Osteoblast (primary cell): ENCODE measurements at regions not wholly inside any gene's neighbourhood (a gene's known extent, or its start where the extent isn't known, plus 50 kb on each side); places are given as distances from the start of the nearest gene placed in this dataset.
"Not testable (repeated sequence)": the region's sequence is repeated elsewhere in the genome, so short reads cannot be mapped to it uniquely, and the experiment has no call there.

ENCODE experiments used
- DNase-seq: peaks from one replicate; pipeline ENCODE4 v3.0.0; 2011; ENCODE audit warnings: low spot score, mixed read lengths; ENCODE audit not compliant: insufficient read length; ENCODE audit errors: missing footprints
- H2AFZ ChIP-seq: 2 replicates; pipeline ENCODE4 v1.6.0; 2011; ENCODE audit warnings: mild to moderate bottlenecking, low read length
- H3K27ac ChIP-seq: 2 replicates; pipeline ENCODE4 v1.5.1; 2011; ENCODE audit warnings: mild to moderate bottlenecking, low read depth, low read length, moderate library complexity
- H3K27me3 ChIP-seq: 2 replicates; pipeline ENCODE4 v1.6.0; 2012; ENCODE audit warnings: mild to moderate bottlenecking, control low read depth, inconsistent platforms, low read length, moderate library complexity; ENCODE audit not compliant: insufficient read depth
- H3K36me3 ChIP-seq: 2 replicates; pipeline ENCODE4 v1.5.1; 2011; ENCODE audit warnings: mild to moderate bottlenecking, low read length, control low read depth, moderate library complexity; ENCODE audit not compliant: insufficient read depth
- H3K4me1 ChIP-seq: 2 replicates; pipeline ENCODE4 v1.5.1; 2011; ENCODE audit warnings: mild to moderate bottlenecking, low read length, control low read depth, moderate library complexity; ENCODE audit not compliant: insufficient read depth
- H3K4me2 ChIP-seq: 2 replicates; pipeline ENCODE4 v1.6.0; 2011; ENCODE audit warnings: mild to moderate bottlenecking, low read length; ENCODE audit not compliant: insufficient read depth
- H3K4me3 ChIP-seq: fragments of 200-600 bp; sonication (generic); 3 replicates; pipeline ENCODE4 v1.5.1; 2012; ENCODE audit warnings: mild to moderate bottlenecking, low read length, inconsistent platforms; ENCODE audit not compliant: insufficient read depth
- H3K79me2 ChIP-seq: 2 replicates; pipeline ENCODE4 v1.6.0; 2012; ENCODE audit warnings: mild to moderate bottlenecking, low read length, control low read depth, inconsistent platforms; ENCODE audit not compliant: insufficient read depth
- H3K9me3 ChIP-seq: 2 replicates; pipeline ENCODE4 v1.5.1; 2011; ENCODE audit warnings: low read depth, low read length, control low read depth
- H4K20me1 ChIP-seq: 2 replicates; pipeline ENCODE4 v1.6.0; 2012; ENCODE audit warnings: mild to moderate bottlenecking, low read length, control low read depth; ENCODE audit not compliant: insufficient read depth
- TF ChIP-seq, protein P1 (sequence below): IDR thresholded peaks from 2 replicates; pipeline ENCODE4 v1.5.1; 2011; ENCODE audit warnings: mild to moderate bottlenecking, low read depth, low read length, moderate library complexity; ENCODE audit errors: extremely low read depth

DNA sequence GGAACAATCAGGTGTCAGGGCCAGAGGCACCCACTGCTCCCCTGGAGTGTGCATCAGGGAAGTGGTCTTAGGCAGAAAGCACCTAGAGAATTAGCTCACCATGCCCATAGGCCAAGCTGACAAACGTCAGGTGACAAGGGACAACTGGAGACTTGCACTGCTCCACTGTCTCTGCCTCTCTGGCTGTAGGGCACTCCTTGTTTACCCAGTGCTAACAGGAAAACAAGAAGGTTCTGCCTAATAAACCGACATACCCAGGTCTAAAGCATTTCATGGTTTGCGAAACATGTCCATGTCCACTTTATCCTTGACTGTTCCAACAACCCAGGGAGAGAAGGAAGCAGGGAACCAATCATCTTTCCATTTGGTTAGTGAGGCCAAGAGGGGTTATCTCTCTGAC is 92.5 kb upstream of the MAMLD1 start:
- Histone ChIP-seq H3K27me3 (no peaks in the 10 kb centered on the region), H3K79me2 (no peaks in the 10 kb centered on the region), H4K20me1 (no peaks in the 10 kb centered on the region), H3K9me3 (no peaks in the 10 kb centered on the region), H3K27ac (no peak overlapping the region), H3K4me3 (no peak overlapping the region), H3K4me2 (no peak overlapping the region), H3K4me1 (no peaks in the 10 kb centered on the region), H2AFZ (no peak overlapping the region), H3K36me3 (no peaks in the 10 kb centered on the region)
- DNase-seq, result no peak
- TF ChIP-seq, protein P1, sequence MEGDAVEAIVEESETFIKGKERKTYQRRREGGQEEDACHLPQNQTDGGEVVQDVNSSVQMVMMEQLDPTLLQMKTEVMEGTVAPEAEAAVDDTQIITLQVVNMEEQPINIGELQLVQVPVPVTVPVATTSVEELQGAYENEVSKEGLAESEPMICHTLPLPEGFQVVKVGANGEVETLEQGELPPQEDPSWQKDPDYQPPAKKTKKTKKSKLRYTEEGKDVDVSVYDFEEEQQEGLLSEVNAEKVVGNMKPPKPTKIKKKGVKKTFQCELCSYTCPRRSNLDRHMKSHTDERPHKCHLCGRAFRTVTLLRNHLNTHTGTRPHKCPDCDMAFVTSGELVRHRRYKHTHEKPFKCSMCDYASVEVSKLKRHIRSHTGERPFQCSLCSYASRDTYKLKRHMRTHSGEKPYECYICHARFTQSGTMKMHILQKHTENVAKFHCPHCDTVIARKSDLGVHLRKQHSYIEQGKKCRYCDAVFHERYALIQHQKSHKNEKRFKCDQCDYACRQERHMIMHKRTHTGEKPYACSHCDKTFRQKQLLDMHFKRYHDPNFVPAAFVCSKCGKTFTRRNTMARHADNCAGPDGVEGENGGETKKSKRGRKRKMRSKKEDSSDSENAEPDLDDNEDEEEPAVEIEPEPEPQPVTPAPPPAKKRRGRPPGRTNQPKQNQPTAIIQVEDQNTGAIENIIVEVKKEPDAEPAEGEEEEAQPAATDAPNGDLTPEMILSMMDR, result no peak

DNA sequence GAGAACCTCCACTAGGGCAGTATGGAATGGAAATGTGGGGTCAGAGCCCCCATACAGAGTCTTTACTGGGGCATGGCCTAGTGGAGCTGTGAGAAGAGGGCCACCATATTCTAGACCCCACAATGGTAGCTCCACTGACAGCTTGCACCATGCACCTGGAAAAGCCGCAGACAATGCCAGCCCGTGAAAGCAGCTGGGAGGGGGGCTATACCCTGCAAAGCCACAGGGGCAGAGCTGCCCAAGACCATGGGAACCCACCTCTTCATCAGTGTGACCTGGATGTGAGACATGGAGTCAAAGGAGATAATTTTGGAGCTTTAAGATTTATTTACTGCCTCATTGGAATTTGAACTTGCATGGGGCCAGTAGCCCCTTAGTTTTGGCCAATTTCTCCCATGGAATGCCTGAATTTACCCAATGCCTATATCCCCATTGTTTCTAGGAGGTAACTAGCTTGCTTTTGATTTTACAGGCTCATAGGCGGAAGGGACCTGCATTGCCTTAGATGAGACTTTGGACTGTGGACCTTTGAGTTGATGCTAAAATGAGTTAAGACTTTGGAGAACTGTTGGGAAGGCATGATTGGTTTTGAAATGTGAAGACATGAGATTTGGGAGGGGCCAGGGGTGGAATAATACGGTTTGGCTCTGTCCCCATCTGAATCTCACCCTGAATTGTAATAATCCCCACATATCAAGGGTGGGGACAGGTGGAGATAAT is 89.4 kb upstream of the MAMLD1 start:
- H3K9me3 ChIP-seq, result not testable (repeated sequence)

DNA sequence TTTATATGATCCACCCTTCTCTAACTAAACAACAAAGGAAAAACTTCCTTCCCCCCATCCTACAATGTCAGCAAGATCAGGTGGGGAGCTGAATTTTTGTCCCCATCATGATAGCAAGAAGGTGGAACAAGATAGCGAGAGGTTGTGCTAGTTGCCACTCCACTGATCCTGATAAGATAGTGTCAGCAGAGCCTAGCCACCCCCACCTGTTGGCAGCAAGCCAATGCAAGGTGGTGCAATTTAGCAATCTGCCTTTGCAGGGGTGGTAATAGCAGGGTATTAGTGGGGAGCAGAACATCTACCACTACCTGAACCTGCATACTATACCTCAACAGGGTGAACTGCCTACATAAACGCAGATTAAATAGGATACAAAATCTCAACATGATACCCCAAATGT is 80.2 kb upstream of the MAMLD1 start:
- no peak for DNase-seq
- no peak overlapping the region for H3K4me3 ChIP-seq
- H3K9me3 ChIP-seq, result no peaks in the 10 kb centered on the region
- H3K27ac ChIP-seq, result no peak overlapping the region
- TF ChIP-seq, protein P1, result no peak
- H3K79me2 ChIP-seq, result no peaks in the 10 kb centered on the region
- no peaks in the 10 kb centered on the region for H3K27me3 ChIP-seq
- H4K20me1 ChIP-seq, result no peaks in the 10 kb centered on the region
- H3K4me1 ChIP-seq, result no peaks in the 10 kb centered on the region
- H2AFZ ChIP-seq, result no peak overlapping the region
- no peak overlapping the region for H3K4me2 ChIP-seq
- H3K36me3 ChIP-seq, result no peaks in the 10 kb centered on the region

More for the DNA sequence above, 89.4 kb upstream of the MAMLD1 start:
- H2AFZ ChIP-seq, H3K36me3 ChIP-seq, H3K27ac ChIP-seq, DNase-seq, H3K4me3 ChIP-seq, H3K27me3 ChIP-seq, H4K20me1 ChIP-seq, H3K4me2 ChIP-seq, H3K4me1 ChIP-seq, H3K79me2 ChIP-seq: not testable (repeated sequence)

DNA sequence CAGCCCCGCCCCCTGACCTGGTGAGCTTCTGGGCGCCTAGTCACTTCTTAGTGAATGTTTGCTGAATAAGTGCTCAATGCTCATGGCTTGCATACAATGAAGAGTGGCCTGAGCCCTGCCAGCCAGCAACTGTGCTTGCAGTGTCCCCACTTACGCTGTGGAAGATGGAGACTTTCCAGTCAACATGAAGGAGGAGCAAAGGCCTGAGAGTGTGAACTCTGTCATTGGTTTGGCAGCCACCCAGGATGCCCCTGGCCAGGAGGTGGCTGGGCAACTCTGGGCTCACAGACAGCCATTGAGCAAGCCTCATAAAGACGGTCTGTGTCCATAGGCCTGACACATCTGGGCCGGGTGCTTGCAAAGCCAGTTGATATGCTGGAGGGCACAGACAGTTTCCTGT is 72.1 kb upstream of the MAMLD1 start:
- Histone ChIP-seq H3K9me3 (no peaks in the 10 kb centered on the region), H3K4me1 (no peaks in the 10 kb centered on the region), H3K27ac (no peak overlapping the region), H2AFZ (no peak overlapping the region), H3K4me2 (no peak overlapping the region), H4K20me1 (no peaks in the 10 kb centered on the region), H3K27me3 (no peaks in the 10 kb centered on the region), H3K4me3 (no peak overlapping the region), H3K79me2 (no peaks in the 10 kb centered on the region), H3K36me3 (no peaks in the 10 kb centered on the region)
- DNase-seq, result no peak
- TF ChIP-seq, protein P1, result no peak
